SU-DHL-6 (cell line): ENCODE measurements at regions not wholly inside any gene's neighbourhood (a gene's known extent, or its start where the extent isn't known, plus 50 kb on each side); places are given as distances from the start of the nearest gene placed in this dataset.

Source experiments
- H2AFZ ChIP-seq: fragments of 200-600 bp; sonication (generic); 2 replicates; pipeline ENCODE4 v1.6.1; 2014; ENCODE audit warnings: low read depth, mild to moderate bottlenecking, moderate library complexity, mixed read lengths, antibody characterized with exemption, low read length; ENCODE audit not compliant: severe bottlenecking
- H3F3A ChIP-seq: fragments of 200-600 bp; shearing (Covaris generic); 2 replicates; pipeline ENCODE4 v1.6.0; 2016; ENCODE audit warnings: antibody characterized with exemption, mild to moderate bottlenecking; ENCODE audit not compliant: insufficient read depth
- H3K27ac ChIP-seq: fragments of 200-600 bp; sonication (generic); 2 replicates; pipeline ENCODE4 v1.5.1; 2016; ENCODE audit warnings: low read depth, mild to moderate bottlenecking, low read length, moderate library complexity, mixed read lengths
- H3K27me3 ChIP-seq: fragments of 200-600 bp; sonication (generic), shearing (Covaris generic); 2 replicates; pipeline ENCODE4 v1.6.0; 2014; ENCODE audit warnings: mild to moderate bottlenecking, low read length
- H3K36me3 ChIP-seq: fragments of 200-600 bp; sonication (generic); 2 replicates; pipeline ENCODE4 v1.6.1; 2014; ENCODE audit warnings: mild to moderate bottlenecking, low read length, mixed read lengths
- H3K4me2 ChIP-seq: fragments of 300-600, 200-600 bp; shearing (Covaris generic), sonication (generic); 2 replicates; pipeline ENCODE4 v1.6.0; 2014; ENCODE audit warnings: low read length, low read depth, mild to moderate bottlenecking; ENCODE audit not compliant: poor library complexity, severe bottlenecking
- H3K4me3 ChIP-seq: fragments of 200-600 bp; sonication (generic); 2 replicates; pipeline ENCODE4 v1.5.1; 2014; ENCODE audit warnings: antibody characterized with exemption, low read length, mild to moderate bottlenecking, mixed read lengths; ENCODE audit not compliant: insufficient read depth, poor library complexity, severe bottlenecking
- H3K79me2 ChIP-seq: fragments of 200-600 bp; sonication (generic); 2 replicates; pipeline ENCODE4 v1.6.1; 2014; ENCODE audit warnings: mild to moderate bottlenecking, low read length, moderate library complexity; ENCODE audit not compliant: insufficient read depth
- H3K9ac ChIP-seq: fragments of 200-600 bp; sonication (generic); 2 replicates; pipeline ENCODE4 v1.7.0; 2014; ENCODE audit warnings: mild to moderate bottlenecking, low read length
- H3K9me2 ChIP-seq: fragments of 200-600 bp; sonication (generic); replicated peaks from 2 replicates; pipeline ENCODE4 v1.6.1; 2014; ENCODE audit warnings: low read length; ENCODE audit not compliant: insufficient read depth
- H3K9me3 ChIP-seq: fragments of 200-600 bp; sonication (generic); 2 replicates; pipeline ENCODE4 v1.6.1; 2014; ENCODE audit warnings: low read length, mixed read lengths; ENCODE audit not compliant: insufficient read depth
- H4K20me1 ChIP-seq: fragments of 200-600 bp; sonication (generic); 2 replicates; pipeline ENCODE4 v1.6.1; 2014; ENCODE audit warnings: low read depth, mild to moderate bottlenecking, antibody characterized with exemption, low read length, moderate library complexity, mixed read lengths
- EZH2phosphoT487 ChIP-seq: fragments of 200-600 bp; sonication (generic), shearing (Covaris generic); conservative IDR thresholded peaks from 2 replicates; pipeline ENCODE4 v1.6.1; 2018; ENCODE audit warnings: mild to moderate bottlenecking, antibody characterized with exemption, low read length, moderate library complexity, mixed read lengths
- TF ChIP-seq, protein P1 (sequence below): fragments of 200-600 bp; sonication (generic); IDR thresholded peaks from one replicate; pipeline ENCODE4 v1.5.1; 2017; ENCODE audit warnings: antibody characterized with exemption, mild to moderate bottlenecking, low read length, moderate library complexity; ENCODE audit not compliant: insufficient read depth, poor library complexity, severe bottlenecking

DNA sequence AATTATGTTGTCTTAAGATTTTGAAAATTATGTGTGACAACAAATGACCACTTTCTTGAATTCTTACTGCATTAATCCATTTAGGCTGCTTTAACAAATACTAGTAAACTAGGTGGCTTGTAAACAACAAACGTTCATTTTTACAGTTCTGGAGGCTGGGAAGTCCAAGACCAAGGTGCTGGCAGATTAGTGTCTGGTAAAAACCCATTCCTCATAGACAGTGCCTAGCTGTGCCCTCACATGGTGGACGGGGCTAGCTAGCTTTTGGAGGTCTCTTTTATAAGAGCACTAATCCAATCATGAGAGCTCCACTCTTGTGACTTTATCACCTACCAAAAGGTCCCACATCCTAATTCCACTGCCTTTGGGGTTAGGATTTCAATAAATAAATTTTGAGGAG lies 425.8 kb downstream of the SPRY1 start:
- no peak overlapping the region for H3K9ac ChIP-seq
- no peak overlapping the region for H3K4me2 ChIP-seq
- no peaks in the 10 kb centered on the region for H3K79me2 ChIP-seq
- TF ChIP-seq, protein P1, sequence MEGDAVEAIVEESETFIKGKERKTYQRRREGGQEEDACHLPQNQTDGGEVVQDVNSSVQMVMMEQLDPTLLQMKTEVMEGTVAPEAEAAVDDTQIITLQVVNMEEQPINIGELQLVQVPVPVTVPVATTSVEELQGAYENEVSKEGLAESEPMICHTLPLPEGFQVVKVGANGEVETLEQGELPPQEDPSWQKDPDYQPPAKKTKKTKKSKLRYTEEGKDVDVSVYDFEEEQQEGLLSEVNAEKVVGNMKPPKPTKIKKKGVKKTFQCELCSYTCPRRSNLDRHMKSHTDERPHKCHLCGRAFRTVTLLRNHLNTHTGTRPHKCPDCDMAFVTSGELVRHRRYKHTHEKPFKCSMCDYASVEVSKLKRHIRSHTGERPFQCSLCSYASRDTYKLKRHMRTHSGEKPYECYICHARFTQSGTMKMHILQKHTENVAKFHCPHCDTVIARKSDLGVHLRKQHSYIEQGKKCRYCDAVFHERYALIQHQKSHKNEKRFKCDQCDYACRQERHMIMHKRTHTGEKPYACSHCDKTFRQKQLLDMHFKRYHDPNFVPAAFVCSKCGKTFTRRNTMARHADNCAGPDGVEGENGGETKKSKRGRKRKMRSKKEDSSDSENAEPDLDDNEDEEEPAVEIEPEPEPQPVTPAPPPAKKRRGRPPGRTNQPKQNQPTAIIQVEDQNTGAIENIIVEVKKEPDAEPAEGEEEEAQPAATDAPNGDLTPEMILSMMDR: no peak
- TF ChIP-seq EZH2phosphoT487: no peak
- H3K4me3 ChIP-seq: no peak overlapping the region
- H3K27me3 ChIP-seq: no peaks in the 10 kb centered on the region
- H3K27ac ChIP-seq: no peak overlapping the region
- no peaks in the 10 kb centered on the region for H3F3A ChIP-seq
- H3K36me3 ChIP-seq: no peaks in the 10 kb centered on the region
- no peaks in the 10 kb centered on the region for H3K9me2 ChIP-seq
- no peaks in the 10 kb centered on the region for H3K9me3 ChIP-seq
- no peak overlapping the region for H2AFZ ChIP-seq
- H4K20me1 ChIP-seq: no peaks in the 10 kb centered on the region

DNA sequence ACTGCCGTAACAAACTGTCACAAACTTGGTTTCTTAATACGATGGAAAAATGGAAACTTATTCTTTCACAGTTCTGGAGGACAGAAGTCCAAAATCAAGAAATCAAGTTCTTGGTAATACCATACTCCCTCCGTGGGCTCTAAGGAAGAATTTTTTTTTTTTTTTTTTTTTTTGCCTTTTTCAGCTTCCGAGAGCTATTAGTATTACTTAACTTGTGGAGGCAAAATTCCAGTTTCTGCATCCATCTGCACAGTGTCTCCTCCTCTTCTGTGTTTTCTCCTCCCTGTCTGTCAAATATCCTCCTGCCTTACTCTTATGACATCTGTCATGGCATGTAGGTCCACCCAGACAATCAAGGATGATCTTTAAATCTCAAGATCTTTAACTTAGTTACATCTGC lies 426.6 kb downstream of the SPRY1 start:
- no peaks in the 10 kb centered on the region for H3K9me2 ChIP-seq
- H3K79me2 ChIP-seq: no peaks in the 10 kb centered on the region
- H3K4me3 ChIP-seq: no peak overlapping the region
- no peaks in the 10 kb centered on the region for H4K20me1 ChIP-seq
- no peaks in the 10 kb centered on the region for H3F3A ChIP-seq
- no peaks in the 10 kb centered on the region for H3K9me3 ChIP-seq
- no peak overlapping the region for H3K4me2 ChIP-seq
- H3K27ac ChIP-seq: no peak overlapping the region
- H3K27me3 ChIP-seq: no peaks in the 10 kb centered on the region
- H2AFZ ChIP-seq: no peak overlapping the region
- no peak for TF ChIP-seq EZH2phosphoT487
- TF ChIP-seq, protein P1: no peak
- no peaks in the 10 kb centered on the region for H3K36me3 ChIP-seq
- H3K9ac ChIP-seq: no peak overlapping the region

DNA sequence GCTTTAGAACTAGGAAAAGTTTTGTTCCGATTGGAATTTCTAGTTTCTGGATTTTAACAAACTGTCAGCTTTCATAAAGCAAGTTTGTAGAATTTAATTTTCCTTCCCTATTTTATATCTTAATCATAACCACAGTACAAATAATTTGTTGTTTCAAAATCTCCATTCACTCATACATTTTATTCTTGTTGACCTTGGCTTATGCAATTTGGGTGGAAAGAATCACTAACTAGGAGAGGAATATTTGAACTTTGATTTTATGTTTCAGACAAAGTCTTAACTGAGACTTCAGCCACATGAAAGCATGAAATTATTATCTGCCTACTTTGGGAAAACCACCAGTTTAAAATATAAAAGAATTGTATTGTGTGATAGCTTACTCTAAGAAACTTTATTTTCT lies 427.9 kb downstream of the SPRY1 start:
- H3F3A ChIP-seq: no peaks in the 10 kb centered on the region
- no peak overlapping the region for H3K4me3 ChIP-seq
- no peaks in the 10 kb centered on the region for H3K9me3 ChIP-seq
- no peak overlapping the region for H3K4me2 ChIP-seq
- no peak overlapping the region for H2AFZ ChIP-seq
- no peak overlapping the region for H3K9ac ChIP-seq
- no peaks in the 10 kb centered on the region for H3K79me2 ChIP-seq
- H3K27me3 ChIP-seq: no peaks in the 10 kb centered on the region
- H3K9me2 ChIP-seq: no peaks in the 10 kb centered on the region
- H3K36me3 ChIP-seq: no peaks in the 10 kb centered on the region
- H4K20me1 ChIP-seq: no peaks in the 10 kb centered on the region
- TF ChIP-seq, protein P1: no peak
- TF ChIP-seq EZH2phosphoT487: no peak
- H3K27ac ChIP-seq: no peak overlapping the region
